H1 (cell line): ENCODE measurements at regions not wholly inside any gene's neighbourhood (a gene's known extent, or its start where the extent isn't known, plus 50 kb on each side); places are given as distances from the start of the nearest gene placed in this dataset.

Experiments
- CTCF ChIA-PET: fragments of 300-600 bp; sonication (Branson Sonifier 250); formaldehyde crosslinking; loops from one replicate; lab custom pipeline; 2021; ENCODE audit not compliant: partially characterized antibody; lab: Charles Lee
- POLR2A ChIA-PET: fragments of 300-600 bp; sonication (Branson Sonifier 250); formaldehyde crosslinking; loops from one replicate; lab custom pipeline; 2021; ENCODE audit warnings: inconsistent platforms; ENCODE audit not compliant: partially characterized antibody; lab: Charles Lee
- DNase-seq, 2 experiments: peaks; one replicate each; pipeline versions ENCODE4 v3.0.0 to v3.0.0-alpha.2; 2010 to 2022; ENCODE audit warnings: low spot score in 2 of 2, low read depth in 1 of 2, mixed read lengths in 1 of 2
- FAIRE-seq: peaks from 2 replicates; lab custom pipeline; 2011; peaks lifted over from hg19 to GRCh38; lab: Jason Lieb, UNC
- H2AFZ ChIP-seq: 2 replicates; pipeline ENCODE4 v1.8.1; 2012; ENCODE audit warnings: low read length, inconsistent platforms
- H2AK5ac ChIP-seq: 2 replicates; pipeline ENCODE4 v1.6.1; 2013; ENCODE audit warnings: low read depth, low read length
- H2BK120ac ChIP-seq: replicated peaks from 2 replicates; pipeline ENCODE3; 2013; ENCODE audit warnings: low read depth, low read length, inconsistent platforms
- H2BK12ac ChIP-seq: 2 replicates; pipeline ENCODE4 v1.6.1; 2013; ENCODE audit warnings: low read depth, low read length
- H2BK15ac ChIP-seq: 2 replicates; pipeline ENCODE4 v1.6.1; 2013; ENCODE audit warnings: low read length
- H2BK20ac ChIP-seq: 2 replicates; pipeline ENCODE4 v1.6.1; 2013; ENCODE audit warnings: low read length
- H2BK5ac ChIP-seq: 2 replicates; pipeline ENCODE4 v1.6.1; 2013; ENCODE audit warnings: low read depth, low read length
- H3K14ac ChIP-seq: 2 replicates; pipeline ENCODE4 v1.6.1; 2013; ENCODE audit warnings: inconsistent platforms; ENCODE audit not compliant: insufficient read length
- H3K18ac ChIP-seq: 2 replicates; pipeline ENCODE4 v1.6.1; 2013; ENCODE audit warnings: low read length; ENCODE audit errors: extremely low read depth
- H3K23ac ChIP-seq: 2 replicates; pipeline ENCODE4 v1.6.1; 2013; ENCODE audit warnings: inconsistent platforms; ENCODE audit not compliant: insufficient read length
- H3K23me2 ChIP-seq: 2 replicates; pipeline ENCODE4 v1.6.1; 2013; ENCODE audit warnings: low read depth, low read length
- H3K27ac ChIP-seq: 2 replicates; pipeline ENCODE4 v1.6.1; 2011; ENCODE audit warnings: low read depth, low read length, inconsistent platforms
- H3K27me3 ChIP-seq, 4 experiments: replicated peaks in 1 of 4; 1 replicate in 1 of 4; 2 replicates in 3 of 4; pipeline versions ENCODE4 v1.6.1 to v1.8.1; 2011 to 2013; ENCODE audit warnings: low read length in 3 of 4, mild to moderate bottlenecking in 3 of 4, inconsistent platforms in 2 of 4, mixed read lengths in 2 of 4, moderate library complexity in 1 of 4; ENCODE audit not compliant: control insufficient read depth in 3 of 4, insufficient read depth in 3 of 4; ENCODE audit errors: extremely low read depth in 1 of 4
- H3K36me3 ChIP-seq, 4 experiments: 2 replicates each; pipeline versions ENCODE4 v1.6.1 to v1.8.1; 2011 to 2013; ENCODE audit warnings: mild to moderate bottlenecking in 4 of 4, low read length in 3 of 4, moderate library complexity in 2 of 4, control low read depth in 1 of 4, inconsistent platforms in 1 of 4; ENCODE audit not compliant: insufficient read depth in 4 of 4, control insufficient read depth in 2 of 4
- H3K4ac ChIP-seq: replicated peaks from 2 replicates; pipeline ENCODE3; 2013; ENCODE audit warnings: low read length, low read depth, mixed read lengths, inconsistent platforms; ENCODE audit not compliant: insufficient read length
- H3K4me1 ChIP-seq, 4 experiments: replicated peaks in 1 of 4; 1 replicate in 1 of 4; 2 replicates in 3 of 4; pipeline versions ENCODE4 v1.6.1 to v1.8.1; 2011 to 2013; ENCODE audit warnings: low read length in 3 of 4, inconsistent platforms in 2 of 4, mixed read lengths in 1 of 4; ENCODE audit not compliant: insufficient read depth in 4 of 4, control insufficient read depth in 3 of 4
- H3K4me2 ChIP-seq, 2 experiments: 2 replicates each; pipeline versions ENCODE4 v1.6.1 to v1.8.1; 2011 to 2013; ENCODE audit warnings: low read depth in 2 of 2, low read length in 2 of 2, control low read depth in 1 of 2, inconsistent platforms in 1 of 2, mild to moderate bottlenecking in 1 of 2; ENCODE audit not compliant: insufficient read depth in 1 of 2
- H3K4me3 ChIP-seq, 4 experiments: fragments of 200-600, 300-600 bp in 1 of 4; sonication (generic), shearing (Covaris generic), sonication (Bioruptor Twin) in 1 of 4; 2 replicates each; pipeline versions ENCODE4 v1.5.1 to v1.8.1; 2011 to 2016; ENCODE audit warnings: low read length in 4 of 4, low read depth in 3 of 4, control low read depth in 2 of 4, inconsistent platforms in 2 of 4, mild to moderate bottlenecking in 2 of 4, mixed read lengths in 1 of 4, moderate library complexity in 1 of 4; ENCODE audit not compliant: insufficient read depth in 2 of 4; ENCODE audit errors: extremely low read depth in 1 of 4
- H3K56ac ChIP-seq: replicated peaks from 2 replicates; pipeline ENCODE3; 2013; ENCODE audit warnings: low read depth, mild to moderate bottlenecking, mixed read lengths, low read length, inconsistent platforms; ENCODE audit not compliant: insufficient read length
- H3K79me1 ChIP-seq: 2 replicates; pipeline ENCODE4 v1.6.1; 2013; ENCODE audit warnings: low read depth, low read length, control low read depth
- H3K79me2 ChIP-seq, 2 experiments: 2 replicates each; pipeline versions ENCODE4 v1.6.1 to v1.8.1; 2012 to 2013; ENCODE audit warnings: low read length in 2 of 2, mild to moderate bottlenecking in 2 of 2, inconsistent platforms in 1 of 2; ENCODE audit not compliant: insufficient read depth in 2 of 2, control insufficient read depth in 1 of 2
- H3K9ac ChIP-seq, 4 experiments: replicated peaks in 1 of 4; 1 replicate in 1 of 4; 2 replicates in 3 of 4; pipeline versions ENCODE4 v1.6.1 to v1.8.1; 2011 to 2013; ENCODE audit warnings: low read depth in 3 of 4, low read length in 3 of 4, control low read depth in 2 of 4, mild to moderate bottlenecking in 2 of 4, moderate library complexity in 2 of 4, inconsistent platforms in 1 of 4; ENCODE audit errors: extremely low read depth in 1 of 4
- H3K9me3 ChIP-seq, 2 experiments: 2 replicates each; pipeline versions ENCODE4 v1.6.1 to v1.8.1; 2012 to 2013; ENCODE audit warnings: mild to moderate bottlenecking in 2 of 2, moderate library complexity in 2 of 2, control low read depth in 1 of 2, inconsistent platforms in 1 of 2, low read depth in 1 of 2, low read length in 1 of 2, mixed read lengths in 1 of 2; ENCODE audit not compliant: insufficient read depth in 2 of 2
- H4K20me1 ChIP-seq, 2 experiments: replicated peaks in 1 of 2; 2 replicates each; pipeline versions ENCODE3 to v1.8.1; 2011 to 2013; ENCODE audit warnings: inconsistent platforms in 2 of 2, low read length in 2 of 2, mild to moderate bottlenecking in 1 of 2; ENCODE audit not compliant: insufficient read depth in 2 of 2, control insufficient read depth in 1 of 2
- H4K5ac ChIP-seq: 2 replicates; pipeline ENCODE4 v1.6.1; 2013; ENCODE audit warnings: low read length, low read depth, mixed read lengths, inconsistent platforms; ENCODE audit not compliant: insufficient read length
- H4K8ac ChIP-seq: 2 replicates; pipeline ENCODE4 v1.8.0; 2013; ENCODE audit warnings: mild to moderate bottlenecking, moderate library complexity, low read length, inconsistent platforms; ENCODE audit not compliant: insufficient read depth; ENCODE audit errors: extremely low read depth
- H4K91ac ChIP-seq: replicated peaks from 2 replicates; pipeline ENCODE3; 2013; ENCODE audit warnings: low read length, mixed read lengths, inconsistent platforms; ENCODE audit not compliant: insufficient read length
- CREB1 ChIP-seq: IDR thresholded peaks from 2 replicates; pipeline ENCODE4 v1.6.1; 2012; ENCODE audit warnings: inconsistent platforms
- EZH2 ChIP-seq: fragments of 200-600 bp; sonication (generic); IDR thresholded peaks from 2 replicates; pipeline ENCODE4 v1.7.1; 2012; ENCODE audit warnings: low read depth, mild to moderate bottlenecking, moderate library complexity, low read length, inconsistent platforms; ENCODE audit not compliant: severe bottlenecking
- GABPA ChIP-seq: IDR thresholded peaks from 2 replicates; pipeline ENCODE4 v1.6.1; 2011; ENCODE audit warnings: mild to moderate bottlenecking, low read length, moderate library complexity, borderline replicate concordance; ENCODE audit not compliant: insufficient read depth
- SIRT6 ChIP-seq: IDR thresholded peaks from one replicate; pipeline ENCODE4 v1.7.1; 2012; ENCODE audit warnings: low read length, inconsistent platforms
- SP1 ChIP-seq: IDR thresholded peaks from 2 replicates; pipeline ENCODE4 v1.6.1; 2011; ENCODE audit warnings: low read depth, low read length
- SP2 ChIP-seq: IDR thresholded peaks from 2 replicates; pipeline ENCODE4 v1.6.1; 2012; ENCODE audit warnings: mild to moderate bottlenecking, low read length, inconsistent platforms

DNA sequence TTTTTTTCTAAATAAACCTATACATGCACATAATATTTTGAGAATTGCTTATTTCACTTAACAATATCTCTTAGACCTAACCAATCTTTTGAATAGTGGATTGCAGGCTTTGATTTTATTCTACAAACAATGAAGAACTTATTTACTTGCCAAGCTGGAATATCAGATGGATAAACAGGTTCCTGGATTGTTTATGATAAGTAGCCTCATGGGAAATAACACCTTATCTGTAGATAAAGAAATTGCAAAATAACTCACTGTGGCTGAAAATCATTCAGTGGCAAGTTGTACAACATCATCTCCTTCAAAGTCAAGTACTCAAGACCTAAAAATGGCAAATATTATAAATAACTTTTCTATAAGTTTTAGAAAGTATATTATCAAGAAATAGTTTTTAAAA, 335.4 kb upstream of the ATP2B1 start:
- Histone ChIP-seq H2AFZ (no peak overlapping the region), H2AK5ac (no peak overlapping the region), H3K18ac (no peak overlapping the region), H2BK120ac (no peak overlapping the region), H3K36me3 (no peaks in the 10 kb centered on the region), H3K4me3 (no peak overlapping the region), H3K27me3 (no peaks in the 10 kb centered on the region), H2BK20ac (no peak overlapping the region), H3K9ac (no peak overlapping the region), H3K14ac (no peak overlapping the region), H3K4me2 (no peak overlapping the region), H3K9me3 (no peaks in the 10 kb centered on the region), H3K27ac (no peak overlapping the region), H3K56ac (no peak overlapping the region), H3K79me2 (no peaks in the 10 kb centered on the region), H4K5ac (no peak overlapping the region), H3K23me2 (no peaks in the 10 kb centered on the region; the same call in 1 of the 2 replicates), H2BK15ac (no peak overlapping the region), H3K4me1 (no peaks in the 10 kb centered on the region), H2BK5ac (no peak overlapping the region), H3K23ac (no peak overlapping the region), H2BK12ac (no peak overlapping the region), H3K4ac (no peak overlapping the region), H4K8ac (no peak overlapping the region), H4K20me1 (no peaks in the 10 kb centered on the region), H3K79me1 (no peaks in the 10 kb centered on the region), H4K91ac (no peak overlapping the region)
- DNase-seq = no peak
- POLR2A ChIA-PET = no interaction called here
- no peak for TF ChIP-seq GABPA
- TF ChIP-seq SIRT6 = no peak
- no peak for TF ChIP-seq SP1
- TF ChIP-seq CREB1 = no peak
- TF ChIP-seq SP2 = no peak
- no peak for TF ChIP-seq EZH2
- CTCF ChIA-PET = no interaction called here
- FAIRE-seq = no peak
